ENCODE measurements at regions not wholly inside any gene's neighbourhood (a gene's known extent, or its start where the extent isn't known, plus 50 kb on each side); places are given as distances from the start of the nearest gene placed in this dataset.
"Not testable (repeated sequence)": the region's sequence is repeated elsewhere in the genome, so short reads cannot be mapped to it uniquely, and the experiment has no call there.

DNA sequence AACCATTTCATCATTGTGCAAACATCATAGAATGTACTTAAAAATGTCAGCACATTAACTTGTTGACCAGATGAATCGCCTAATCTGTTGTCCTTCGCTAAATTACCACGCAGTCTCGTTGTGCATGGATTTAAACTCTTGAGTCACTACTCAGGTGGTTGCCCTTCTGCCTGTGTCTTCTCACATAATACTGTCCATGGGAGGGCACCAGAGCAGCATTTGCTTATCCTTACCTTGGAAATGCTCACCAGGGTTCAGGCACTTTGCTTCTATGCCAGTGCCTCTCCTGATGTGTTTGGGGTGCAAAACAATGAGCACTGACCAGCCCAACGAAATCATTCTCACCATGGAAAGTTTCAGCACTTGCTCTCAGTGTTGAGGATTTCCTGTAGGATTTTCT is 559.9 kb downstream of the RWDD3 start:
- no peak for DNase-seq (ENCODE audit: low read depth)
- TF ChIP-seq, protein P1, sequence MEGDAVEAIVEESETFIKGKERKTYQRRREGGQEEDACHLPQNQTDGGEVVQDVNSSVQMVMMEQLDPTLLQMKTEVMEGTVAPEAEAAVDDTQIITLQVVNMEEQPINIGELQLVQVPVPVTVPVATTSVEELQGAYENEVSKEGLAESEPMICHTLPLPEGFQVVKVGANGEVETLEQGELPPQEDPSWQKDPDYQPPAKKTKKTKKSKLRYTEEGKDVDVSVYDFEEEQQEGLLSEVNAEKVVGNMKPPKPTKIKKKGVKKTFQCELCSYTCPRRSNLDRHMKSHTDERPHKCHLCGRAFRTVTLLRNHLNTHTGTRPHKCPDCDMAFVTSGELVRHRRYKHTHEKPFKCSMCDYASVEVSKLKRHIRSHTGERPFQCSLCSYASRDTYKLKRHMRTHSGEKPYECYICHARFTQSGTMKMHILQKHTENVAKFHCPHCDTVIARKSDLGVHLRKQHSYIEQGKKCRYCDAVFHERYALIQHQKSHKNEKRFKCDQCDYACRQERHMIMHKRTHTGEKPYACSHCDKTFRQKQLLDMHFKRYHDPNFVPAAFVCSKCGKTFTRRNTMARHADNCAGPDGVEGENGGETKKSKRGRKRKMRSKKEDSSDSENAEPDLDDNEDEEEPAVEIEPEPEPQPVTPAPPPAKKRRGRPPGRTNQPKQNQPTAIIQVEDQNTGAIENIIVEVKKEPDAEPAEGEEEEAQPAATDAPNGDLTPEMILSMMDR (IDR thresholded peaks at IDR 0.05; ENCODE audit: control insufficient read depth, extremely low read depth, insufficient read depth): peak; percentile 60
- no peak overlapping the region for H3K4me3 ChIP-seq (ENCODE audit: low read depth, low read length)

DNA sequence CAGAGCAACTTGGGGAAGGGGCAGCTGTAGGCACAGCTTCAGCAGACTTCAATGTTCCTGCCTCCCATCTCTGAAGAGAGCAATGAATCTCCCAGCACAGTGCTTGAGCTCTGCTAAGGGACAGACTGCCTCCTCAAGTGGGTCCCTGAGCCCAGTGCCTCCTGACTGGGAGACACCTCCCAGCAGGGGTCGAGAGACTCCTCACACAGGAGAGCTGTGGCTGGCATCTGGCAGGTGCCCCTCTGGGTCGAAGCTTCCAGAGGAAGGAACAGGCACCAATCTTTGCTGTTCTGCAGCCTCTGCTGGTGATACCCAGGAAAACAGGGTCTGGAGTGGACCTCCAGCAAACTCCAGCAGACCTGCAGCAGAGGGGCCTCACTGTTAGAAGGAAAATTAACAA is 563.8 kb downstream of the RWDD3 start:
- H3K4me3 ChIP-seq (ENCODE audit: low read depth, low read length); DNase-seq (ENCODE audit: low read depth): not testable (repeated sequence)

DNA sequence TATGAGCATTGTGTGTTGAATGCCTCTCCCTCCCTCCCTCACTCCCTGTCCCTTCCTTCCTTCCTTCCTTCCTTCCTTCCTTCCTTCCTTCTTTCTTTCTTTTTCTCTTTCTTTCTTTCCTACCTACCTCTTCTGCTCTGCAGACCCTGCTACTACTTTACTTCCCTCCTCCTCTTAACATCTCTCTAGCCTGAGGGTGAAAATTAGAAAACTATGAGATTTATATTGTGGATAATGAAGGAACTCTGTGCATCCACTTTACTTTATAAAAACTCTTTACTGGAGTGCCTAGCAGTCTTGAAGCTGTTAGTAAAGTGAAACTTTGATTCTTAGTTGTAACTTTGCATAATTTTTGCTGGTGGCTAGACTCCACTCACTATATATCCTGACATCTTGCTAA is 572.2 kb downstream of the RWDD3 start:
- no peak for DNase-seq (ENCODE audit: low read depth)
- no peak overlapping the region for H3K4me3 ChIP-seq (ENCODE audit: low read depth, low read length)
- TF ChIP-seq, protein P1 (IDR thresholded peaks at IDR 0.05; ENCODE audit: control insufficient read depth, extremely low read depth, insufficient read depth): no peak

DNA sequence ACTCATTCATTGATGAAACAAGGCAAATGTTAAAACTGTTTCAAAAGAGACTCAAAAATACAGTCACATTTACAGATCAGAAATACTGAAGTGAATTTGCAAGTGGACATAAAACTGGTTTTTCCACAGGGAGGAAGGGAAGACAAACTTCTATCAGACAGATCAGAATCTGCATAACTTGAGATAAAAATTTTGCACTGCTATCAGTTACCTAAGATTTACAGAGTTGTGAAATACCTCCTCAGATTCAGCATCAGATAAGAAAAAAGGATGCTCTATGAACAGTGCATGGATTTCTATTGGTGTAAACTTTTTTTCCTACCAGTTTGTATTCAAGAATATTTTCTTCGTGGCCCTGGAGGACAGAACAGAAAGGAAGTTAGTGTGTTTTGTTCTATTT is 575.4 kb downstream of the RWDD3 start:
- H3K4me3 ChIP-seq (ENCODE audit: low read depth, low read length): no peak overlapping the region
- TF ChIP-seq, protein P1 (IDR thresholded peaks at IDR 0.05; ENCODE audit: control insufficient read depth, extremely low read depth, insufficient read depth): no peak
- no peak for DNase-seq (ENCODE audit: low read depth)

DNA sequence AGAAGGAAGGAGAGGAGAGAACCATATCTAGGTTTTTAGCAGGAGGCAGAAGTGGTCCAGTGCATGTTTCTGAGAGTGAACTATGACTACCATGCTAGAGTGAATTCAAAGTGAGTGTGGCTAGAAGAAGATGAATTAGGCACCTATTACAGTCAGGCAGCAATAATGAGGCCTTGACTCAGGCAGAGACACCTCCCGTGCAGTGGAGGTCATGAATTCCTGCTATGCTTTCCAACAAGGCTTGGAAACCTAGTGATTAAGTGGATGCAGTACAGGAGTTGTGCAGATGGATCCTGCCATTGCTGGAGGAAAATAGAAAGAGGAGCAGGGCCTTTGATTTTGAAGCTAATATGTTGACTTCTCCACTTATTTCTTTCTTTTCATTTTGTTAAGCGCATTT is 581.5 kb downstream of the RWDD3 start:
- no peak overlapping the region for H3K4me3 ChIP-seq (ENCODE audit: low read depth, low read length)
- no peak for DNase-seq (ENCODE audit: low read depth)
- TF ChIP-seq, protein P1 (IDR thresholded peaks at IDR 0.05; ENCODE audit: control insufficient read depth, extremely low read depth, insufficient read depth): no peak

DNA sequence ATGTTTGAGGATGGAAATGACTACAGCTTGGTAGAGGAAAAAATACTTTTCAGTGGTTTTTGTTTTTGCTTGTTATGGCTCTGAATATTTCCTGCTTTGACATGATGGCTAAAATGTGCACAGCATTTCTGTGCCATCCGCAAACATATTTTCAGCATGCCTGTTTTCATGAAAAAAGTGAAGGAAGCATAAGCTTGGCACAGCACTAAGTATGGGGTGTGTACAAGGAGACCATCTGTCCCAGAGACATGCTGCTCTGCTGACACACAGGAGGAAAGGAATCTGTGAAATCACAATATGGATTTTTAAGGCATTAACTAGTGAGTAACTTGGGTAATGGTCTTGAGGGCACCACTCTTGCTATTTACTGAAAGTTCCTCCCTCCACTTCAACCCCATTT is 595.5 kb downstream of the RWDD3 start:
- no peak overlapping the region for H3K4me3 ChIP-seq (ENCODE audit: low read depth, low read length)

DNA sequence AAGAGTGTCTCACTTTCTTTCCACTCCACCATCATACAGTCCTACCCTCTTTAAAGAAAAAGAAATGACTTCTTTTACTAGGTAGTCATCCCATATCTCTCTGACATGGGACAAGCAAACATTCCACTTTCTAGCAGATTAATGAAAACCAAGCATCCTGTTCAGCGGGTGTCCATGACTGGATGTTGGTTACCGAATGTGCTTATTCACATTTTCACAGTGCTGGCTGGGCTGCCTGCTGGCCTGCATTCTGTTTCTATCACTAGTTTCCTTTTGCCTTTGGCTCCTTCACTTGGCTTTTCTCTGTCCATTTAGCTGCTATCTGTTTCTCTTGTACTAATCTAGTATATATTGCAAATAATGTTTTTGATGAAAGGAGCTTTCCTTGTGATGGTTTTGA is 598.4 kb downstream of the RWDD3 start:
- no peak for DNase-seq (ENCODE audit: low read depth)
- TF ChIP-seq, protein P1 (IDR thresholded peaks at IDR 0.05; ENCODE audit: control insufficient read depth, extremely low read depth, insufficient read depth): no peak

More for the DNA sequence above, 595.5 kb downstream of the RWDD3 start:
- no peak for DNase-seq (ENCODE audit: low read depth)
- TF ChIP-seq, protein P1 (IDR thresholded peaks at IDR 0.05; ENCODE audit: control insufficient read depth, extremely low read depth, insufficient read depth): no peak

More for the DNA sequence above, 598.4 kb downstream of the RWDD3 start:
- no peak overlapping the region for H3K4me3 ChIP-seq (ENCODE audit: low read depth, low read length)
